HG03442 (cell line): ENCODE measurements at regions not wholly inside any gene's neighbourhood (a gene's known extent, or its start where the extent isn't known, plus 50 kb on each side); places are given as distances from the start of the nearest gene placed in this dataset.

ENCODE experiments used
- ATAC-seq: cut with Tn5 transposase; IDR thresholded peaks from one replicate; pipeline ENCODE4 v1.9.1; 2021; ENCODE audit warnings: mild to moderate bottlenecking, moderate library complexity; ENCODE audit not compliant: unreplicated experiment

DNA sequence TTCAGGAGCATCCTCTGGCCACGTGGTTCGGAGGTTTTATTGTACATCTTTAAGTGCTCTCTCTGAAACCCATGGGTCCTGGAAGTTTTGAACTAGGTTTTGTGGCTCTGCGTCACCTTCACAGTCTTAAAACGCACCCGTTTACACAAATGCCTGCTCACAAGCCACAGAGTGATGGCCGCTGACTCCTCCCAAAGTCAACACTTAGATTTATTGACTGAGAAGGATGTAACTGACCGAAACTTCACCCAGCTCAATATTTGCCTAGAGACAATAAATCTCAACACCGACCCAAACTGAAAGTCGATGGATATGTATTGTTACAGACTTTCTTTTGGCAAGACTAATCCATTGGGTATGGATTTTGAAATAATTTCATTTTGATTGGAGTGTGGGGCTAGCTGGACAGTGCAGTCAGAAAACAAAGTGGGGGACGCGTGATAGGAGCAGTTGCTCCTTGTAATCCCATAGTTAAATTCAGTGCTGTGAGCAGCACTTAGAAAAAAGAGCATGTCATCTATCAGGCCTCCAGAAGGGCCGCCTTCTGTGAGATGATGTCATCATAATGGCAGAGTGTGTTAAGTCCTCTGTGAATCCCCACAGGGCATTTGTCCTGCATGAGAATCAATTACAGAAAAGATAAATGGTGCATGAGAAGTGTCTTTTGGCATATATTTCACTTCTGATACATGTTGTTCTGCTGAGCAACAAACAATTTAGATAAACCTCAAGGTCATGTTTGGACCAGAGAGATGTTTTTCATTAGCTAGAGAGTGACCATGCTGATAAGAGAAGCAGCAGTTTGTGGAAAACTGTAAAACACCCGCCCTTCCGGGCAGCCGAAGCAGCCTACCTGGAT is 183.7 kb downstream of the INO80D start:
- ATAC-seq = no peak

DNA sequence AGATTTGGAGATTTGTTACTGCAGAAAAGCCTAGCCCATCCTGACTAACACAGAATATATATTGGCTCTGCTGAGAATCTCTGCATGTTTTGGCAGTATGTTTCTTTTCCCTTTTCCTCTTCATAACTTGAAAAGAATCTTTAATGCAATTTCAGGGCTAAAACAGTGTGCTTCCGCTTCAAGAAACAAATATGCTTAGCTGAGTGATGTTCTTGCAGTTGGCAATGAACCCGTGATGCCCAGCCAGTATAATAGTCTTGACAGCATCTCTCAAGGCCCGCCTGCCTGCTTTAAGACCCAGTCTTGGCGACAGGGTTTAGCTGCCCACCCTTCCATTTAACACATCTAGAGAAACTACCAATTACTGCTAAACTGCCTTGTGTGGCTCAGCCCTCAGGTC is 184.5 kb downstream of the INO80D start:
- no peak for ATAC-seq

DNA sequence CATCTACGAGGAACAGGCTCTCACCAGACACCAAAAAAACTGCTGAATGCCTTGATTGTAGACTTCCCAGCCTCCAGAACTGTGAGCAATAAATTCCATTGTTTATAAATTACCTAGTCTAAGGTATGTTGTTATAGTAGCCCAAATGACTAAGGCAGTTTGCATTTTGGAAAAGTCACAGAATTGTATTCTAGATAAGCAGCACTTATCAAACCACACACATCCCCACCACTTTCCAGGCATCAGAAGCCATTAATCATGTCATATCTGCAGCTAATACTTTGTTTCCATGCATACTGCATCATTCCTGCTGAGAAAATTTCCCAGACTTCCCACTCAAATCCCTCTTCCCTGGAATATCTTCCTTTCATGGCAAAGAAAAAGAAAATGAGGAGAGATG is 187.2 kb downstream of the INO80D start:
- ATAC-seq = no peak

DNA sequence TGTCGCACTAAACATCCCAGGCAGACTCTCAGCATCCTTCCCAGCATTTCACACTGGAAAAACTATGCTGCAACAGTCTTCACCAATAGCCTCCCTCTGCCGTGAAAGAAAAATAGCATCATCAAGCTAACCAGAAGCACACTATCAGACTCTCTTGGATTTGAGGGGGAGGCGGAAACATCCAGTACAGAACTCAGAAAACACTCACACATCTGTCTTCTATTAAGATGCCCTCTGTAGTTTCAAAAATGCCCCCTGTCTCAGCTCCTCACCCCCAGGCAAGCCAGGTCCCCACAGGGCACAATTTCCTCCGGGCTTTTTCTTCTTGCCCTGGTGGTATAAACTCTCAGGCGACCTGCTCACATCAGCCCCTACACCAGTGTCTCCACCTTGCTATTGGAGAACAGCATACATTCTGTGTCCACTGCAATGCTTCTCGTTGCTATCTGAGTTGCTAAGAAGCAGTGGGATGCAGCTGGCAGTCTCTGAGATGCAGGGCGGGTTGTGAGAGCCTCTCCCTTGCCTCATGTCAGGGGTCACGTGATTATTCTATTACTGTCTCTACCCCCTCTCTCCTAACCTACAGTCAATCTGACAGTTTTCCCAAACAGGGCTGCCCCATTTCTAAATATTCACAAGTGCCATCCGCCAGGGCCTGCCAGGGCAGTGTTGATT is 189.9 kb downstream of the INO80D start:
- no peak for ATAC-seq

DNA sequence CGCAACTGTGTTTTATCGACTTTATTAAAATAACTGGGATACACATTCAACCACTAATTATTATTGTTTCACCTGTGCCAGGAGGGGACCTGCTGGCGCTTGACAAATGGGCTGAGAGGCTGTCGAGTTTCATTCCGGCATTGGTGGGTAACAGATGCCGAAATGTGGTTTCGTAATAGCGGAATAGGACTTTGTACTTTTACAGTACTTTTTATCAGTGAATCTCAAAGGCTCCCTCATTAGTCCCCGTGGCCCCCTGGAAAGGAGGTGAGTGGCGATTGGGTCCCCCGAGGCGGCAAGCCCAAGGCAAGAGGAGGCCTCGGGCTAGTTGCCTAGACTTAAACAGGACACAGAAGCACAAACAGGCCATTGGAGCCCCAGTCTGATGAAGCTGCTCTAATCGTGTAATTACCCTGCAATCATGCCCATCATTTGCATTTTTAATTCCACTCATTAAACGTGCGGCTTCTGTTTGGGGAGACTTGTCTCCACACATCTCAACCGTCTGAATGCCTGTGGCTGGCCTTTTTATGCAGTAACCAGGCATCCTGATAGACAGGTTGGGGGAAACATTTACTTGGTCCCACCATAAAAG is 193.2 kb downstream of the INO80D start:
- ATAC-seq = no peak

DNA sequence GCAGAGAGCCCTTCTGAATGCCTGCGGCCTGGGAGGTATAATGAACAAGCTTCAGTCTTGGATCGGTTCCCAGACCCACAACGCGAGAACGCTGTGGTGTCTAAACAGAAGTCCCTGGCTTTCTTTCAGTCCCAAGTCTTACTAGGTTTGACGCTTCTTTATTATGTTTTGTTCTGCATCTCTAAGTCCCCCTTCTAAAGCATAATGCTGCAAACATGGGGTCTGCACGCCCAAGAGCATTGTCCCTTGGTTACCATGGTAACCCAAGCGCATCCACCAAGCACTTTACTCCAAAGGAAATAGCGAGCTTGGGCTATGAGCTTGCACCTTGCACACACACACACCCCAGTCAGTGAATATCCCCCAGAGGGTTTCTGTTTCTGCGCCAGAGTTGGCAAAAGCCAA is 193.7 kb downstream of the INO80D start:
- ATAC-seq = no peak

DNA sequence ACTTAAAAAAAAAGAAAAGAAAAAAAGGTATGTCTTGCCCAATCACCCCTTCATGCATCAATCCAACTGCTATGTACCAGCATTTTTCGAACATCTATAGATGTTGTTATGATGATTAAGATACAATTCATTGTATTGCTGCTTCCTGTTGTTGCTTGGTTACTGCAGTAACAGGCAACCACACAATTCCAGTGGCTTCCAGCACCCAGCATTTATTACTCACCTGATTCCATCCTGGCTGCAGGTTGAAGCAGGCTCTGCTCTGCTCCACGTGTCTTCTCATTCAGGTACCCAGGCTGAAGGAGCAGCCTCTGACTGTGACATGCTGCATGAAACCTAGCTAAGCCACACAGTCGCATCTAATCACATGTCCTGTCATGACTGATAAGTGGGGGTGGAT is 196.9 kb downstream of the INO80D start:
- ATAC-seq = no peak

DNA sequence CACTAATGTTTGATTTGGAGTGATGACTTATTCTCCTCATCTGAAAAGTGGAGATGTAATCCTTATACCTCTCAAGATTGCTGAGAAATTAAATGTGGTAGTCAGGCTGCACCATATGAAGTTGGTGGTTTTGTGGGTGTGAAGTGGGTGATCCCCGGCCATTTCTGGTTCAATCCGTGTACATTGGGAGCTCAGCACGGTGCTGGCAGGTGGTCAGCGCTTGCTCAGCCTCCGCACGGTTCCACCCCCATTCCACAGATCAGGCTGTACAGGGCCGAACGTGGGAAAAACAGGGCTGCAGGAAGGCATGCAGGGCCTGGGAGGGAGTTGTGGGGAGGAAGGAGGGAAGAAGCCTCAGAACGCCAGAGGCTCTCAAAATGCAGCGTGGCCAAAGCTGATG is 198.3 kb downstream of the INO80D start:
- ATAC-seq = no peak

DNA sequence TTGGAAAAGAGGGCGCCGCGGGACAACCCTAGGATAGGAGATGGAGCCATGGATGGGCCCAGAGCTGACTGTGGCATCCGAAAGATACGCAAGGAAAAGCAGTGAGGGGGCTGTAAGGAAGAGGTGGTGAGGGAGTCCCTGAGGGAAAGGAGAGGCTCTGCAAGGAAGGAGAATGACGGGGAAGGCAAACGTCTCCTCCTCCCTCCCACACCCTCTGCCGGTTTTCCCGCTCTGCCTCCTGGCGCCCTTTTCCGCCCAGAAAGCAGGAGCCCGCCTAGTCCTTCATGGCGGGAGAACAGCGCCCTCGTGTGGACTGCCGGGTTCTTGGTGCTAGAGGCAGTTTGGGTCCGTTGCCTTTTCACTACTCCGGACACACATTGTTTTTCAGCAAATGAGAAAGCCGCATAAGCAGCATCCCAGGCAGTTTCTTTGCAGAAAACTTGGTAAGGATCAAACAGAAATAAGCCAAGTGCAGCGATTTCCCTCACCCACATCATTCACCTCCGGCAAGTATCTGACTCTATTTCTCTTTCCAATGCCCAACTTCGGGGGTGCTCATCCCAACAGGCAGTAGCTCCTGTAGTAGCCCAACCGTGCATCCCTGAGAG is 200.4 kb downstream of the INO80D start:
- peak; percentile 66 for ATAC-seq

DNA sequence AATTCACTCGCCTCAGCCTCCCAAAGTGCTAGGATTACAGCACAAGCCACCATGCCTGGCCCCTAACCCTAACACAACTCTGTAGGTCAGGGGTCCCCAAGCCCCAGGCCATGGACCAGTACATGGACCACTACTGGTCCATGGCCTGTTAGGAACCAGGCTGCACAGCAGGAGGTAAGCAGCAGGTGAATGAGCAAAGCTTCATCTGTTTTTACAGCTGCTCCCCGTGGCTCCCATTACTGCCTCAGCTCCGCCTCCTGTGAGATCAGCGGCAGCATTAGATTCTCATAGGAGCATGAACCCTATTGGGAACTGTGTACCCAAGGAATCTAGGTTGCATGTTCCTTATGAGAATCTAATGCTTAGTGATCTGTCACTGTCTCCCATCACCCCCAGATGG is 201.7 kb downstream of the NRP2 start:
- no peak for ATAC-seq

DNA sequence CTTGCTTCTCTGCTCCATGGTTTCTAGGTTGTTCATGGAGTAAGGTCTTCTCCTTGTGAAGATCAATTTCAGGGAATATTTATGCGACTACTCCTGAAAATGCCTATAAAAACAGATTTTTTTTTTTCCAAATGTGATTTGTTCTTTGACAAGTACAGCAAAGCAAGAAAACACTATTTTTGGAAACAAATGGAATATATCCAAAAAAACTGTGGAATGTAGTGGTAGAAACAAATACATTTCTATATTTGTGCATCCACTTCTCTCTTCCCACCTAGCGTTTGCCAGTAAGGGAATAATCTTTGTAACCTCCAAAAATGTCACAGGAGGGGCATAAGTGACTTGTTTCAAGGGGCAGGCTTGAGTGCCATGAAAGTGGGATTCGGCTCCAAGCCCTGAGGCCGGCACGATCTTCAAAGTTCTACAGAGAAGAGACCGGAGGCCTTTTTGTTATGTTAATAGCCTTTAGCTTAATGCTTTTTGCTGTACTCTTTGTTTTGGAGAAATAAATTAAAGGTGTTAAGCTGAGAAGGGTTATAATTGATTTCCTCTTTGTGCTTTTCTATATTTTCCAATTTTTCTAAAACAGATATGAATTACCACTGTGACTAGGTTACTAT is 200.6 kb downstream of the NRP2 start:
- no peak for ATAC-seq

DNA sequence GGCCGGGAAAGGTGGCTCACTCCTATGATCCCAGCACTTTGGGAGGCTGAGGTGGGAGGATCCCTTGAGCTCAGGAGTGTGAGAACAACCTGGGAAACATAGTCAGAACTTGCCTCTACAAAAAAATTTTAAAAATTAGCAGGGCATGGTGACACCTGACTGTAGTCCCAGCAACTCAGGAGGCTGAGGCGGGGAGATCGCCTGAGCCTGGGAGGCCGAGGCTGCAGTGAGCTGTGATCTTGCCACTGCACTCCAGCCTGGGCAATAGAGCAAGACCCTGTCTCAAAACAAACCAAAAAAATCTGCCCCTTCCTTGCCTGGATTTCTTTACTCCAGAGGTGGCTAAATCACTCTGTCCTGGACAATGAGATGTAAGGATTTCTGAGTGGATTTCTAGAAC is 197.7 kb downstream of the NRP2 start:
- no peak for ATAC-seq

DNA sequence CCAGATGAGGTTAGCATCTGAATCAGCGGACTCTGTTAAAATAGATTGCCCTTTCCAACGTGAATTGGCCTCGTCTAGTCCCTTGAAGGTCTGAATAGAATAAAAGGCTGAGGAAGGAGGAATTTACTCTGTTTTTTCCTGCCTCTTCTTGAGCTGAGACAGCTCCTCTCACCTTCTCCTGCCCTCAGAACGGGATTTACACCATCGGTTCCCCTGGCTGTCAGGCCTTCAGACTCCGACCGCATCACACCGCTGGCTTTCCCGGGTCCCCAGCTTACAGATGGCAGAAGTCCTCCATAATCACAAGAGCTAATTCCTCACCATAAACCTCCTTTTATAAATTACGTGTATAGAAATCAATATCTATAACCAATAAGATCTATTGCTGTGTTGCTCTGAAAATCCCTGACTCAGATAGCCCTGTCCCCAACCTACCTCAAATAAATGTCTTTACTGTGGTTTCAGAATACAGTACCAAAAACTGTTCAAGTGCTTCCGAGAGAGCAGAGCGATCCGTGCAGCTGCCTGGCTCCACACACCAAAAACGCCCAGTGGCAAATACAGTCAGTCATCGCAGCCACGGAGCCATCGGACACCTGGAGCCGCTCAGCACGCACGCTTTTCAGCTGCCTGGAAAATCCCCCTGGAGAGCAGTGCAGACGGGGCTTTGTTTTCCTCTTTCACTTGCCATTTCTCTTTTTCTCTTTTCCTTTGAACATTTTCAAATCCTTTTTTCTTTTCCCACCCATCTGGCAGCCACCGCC is 196.9 kb downstream of the NRP2 start:
- ATAC-seq = no peak

DNA sequence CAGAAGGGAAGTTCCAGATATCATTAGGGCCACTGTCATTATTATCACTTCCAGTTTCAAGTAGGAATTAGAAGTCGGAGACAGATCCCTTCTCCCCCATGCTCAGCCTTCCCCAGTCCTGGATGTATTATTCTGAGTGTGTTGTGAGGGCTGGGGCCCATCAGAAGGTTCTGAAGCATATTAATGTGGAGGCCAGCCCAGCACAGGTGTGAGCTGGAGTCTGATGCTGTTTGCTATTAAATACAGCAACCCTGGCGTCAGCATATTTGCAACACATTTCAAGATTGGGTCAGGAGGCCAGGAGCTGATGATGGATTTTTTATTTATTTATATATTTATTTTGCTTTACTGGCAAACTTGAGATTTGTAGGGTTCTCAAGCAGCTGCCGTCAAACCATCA is 195.2 kb downstream of the NRP2 start:
- ATAC-seq = no peak

DNA sequence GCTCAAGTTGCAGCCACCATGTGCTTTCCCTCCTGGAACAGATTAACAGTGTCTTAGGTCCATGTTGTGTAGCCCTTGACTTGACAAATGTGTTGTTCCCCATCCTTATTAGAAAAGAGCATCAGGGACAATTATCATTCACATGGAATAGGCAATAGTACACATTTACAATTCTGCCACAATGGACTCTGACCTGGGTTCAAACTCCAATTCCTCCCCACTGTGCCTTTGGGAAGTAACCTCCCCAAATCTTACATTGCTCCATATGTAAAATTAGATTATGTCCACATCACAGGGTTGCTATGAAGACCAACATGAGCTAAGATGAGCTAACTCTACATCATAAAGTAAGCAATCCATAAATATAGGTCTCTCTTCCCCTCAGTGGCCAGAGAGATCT is 193.8 kb downstream of the NRP2 start:
- ATAC-seq = no peak

DNA sequence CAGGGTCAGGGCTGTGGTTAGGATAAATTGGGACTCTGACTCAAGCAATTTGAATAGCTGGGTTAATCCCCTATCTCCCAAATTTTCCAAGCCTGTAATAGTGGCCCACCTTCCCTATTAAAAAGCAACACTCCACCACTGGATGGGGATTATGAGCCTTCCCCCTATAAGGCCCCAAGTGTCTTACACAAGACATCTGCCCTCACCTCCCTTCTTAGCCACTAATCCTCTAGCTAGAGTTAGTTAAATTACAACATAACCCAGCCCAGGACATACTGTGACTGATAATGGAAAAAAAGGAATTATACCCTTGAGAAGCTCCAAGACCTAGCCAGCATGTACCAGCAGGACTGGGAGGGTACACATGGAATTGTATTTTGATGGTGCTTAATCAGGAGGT is 190.4 kb downstream of the NRP2 start:
- no peak for ATAC-seq

DNA sequence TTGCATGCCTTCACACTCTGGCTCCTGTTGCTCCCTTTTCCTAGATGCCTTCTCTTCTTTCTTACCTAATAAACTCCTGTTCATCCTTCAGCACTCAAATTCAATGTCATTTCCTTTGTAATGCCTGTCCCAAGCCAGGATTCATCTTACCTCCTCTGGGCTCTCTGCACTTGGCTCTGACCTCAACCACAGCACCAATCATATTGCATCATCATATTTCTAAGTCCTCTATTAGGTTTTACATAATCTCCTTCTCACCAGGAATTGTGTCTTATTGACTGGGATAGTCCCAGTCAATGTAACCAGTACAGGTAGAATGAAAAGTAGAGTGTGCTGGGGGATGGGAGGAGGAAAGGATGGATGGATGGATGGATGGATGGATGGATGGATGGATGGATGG is 187.1 kb downstream of the NRP2 start:
- ATAC-seq = no peak

DNA sequence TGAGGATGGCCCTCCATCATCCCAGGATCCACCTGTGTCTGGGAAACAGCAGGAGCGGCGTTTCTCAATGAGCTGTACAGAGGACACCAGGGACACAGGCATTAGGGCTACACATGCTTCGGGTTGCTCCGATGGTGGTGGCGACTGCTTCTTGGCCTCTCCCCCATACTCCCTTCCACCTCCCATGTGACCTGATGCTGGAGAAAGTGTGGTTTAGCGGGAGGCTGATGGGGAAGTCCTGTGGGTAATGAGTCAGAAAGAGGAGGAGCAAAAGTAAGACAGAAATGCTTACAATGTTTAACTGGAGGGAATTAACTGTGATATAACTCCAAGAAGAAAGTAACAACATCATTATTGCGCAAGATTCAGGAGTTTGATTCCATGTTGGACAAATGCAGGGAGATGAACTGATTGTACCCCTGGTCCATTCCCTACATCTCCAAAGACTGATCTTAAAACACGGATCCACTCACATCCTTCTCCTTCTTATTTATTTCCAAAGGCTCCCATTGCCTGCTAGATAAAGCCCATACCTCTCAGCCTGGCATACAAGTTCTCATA is 186.6 kb downstream of the NRP2 start:
- ATAC-seq = peak; percentile 86

DNA sequence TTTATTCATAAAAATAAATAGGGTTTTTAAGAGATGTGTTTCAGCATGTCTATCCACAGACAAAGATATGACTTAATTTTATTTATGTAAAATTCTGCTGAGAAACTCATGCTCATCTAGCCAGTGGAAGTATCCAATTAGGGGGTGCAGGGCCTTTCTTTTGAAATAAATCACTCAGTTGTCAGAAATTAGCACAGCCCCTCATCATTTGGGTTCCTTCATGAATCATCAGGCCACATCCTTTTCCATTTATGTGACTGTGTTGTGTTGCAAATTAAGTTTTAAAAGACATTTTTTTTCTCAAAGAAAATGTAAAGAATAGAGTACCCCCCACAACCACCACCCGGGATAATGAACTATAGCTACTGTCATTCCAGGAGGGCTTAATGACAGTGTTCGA is 185.8 kb downstream of the NRP2 start:
- no peak for ATAC-seq

DNA sequence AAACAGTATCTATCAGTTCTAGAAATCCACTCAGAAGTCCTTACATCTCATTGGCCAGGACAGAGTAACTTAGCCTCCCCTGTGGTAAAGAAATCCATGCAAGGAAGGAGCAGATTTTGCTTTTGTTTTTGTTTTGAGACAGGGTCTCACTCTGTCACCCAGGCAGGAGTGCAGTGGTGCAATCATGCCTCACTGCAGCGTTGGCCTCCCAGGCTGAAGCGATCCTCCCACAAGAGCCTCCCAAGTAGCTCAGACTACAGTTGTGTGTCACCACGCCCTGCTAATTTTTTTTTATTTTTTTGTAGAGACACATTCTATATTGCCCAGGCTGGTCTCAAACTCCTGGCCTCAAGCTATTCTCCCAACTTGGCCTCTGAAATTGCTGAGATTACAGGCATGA is 185.1 kb downstream of the NRP2 start:
- no peak for ATAC-seq
